ENCODE measurements at regions not wholly inside any gene's neighbourhood (a gene's known extent, or its start where the extent isn't known, plus 50 kb on each side); places are given as distances from the start of the nearest gene placed in this dataset.

DNA sequence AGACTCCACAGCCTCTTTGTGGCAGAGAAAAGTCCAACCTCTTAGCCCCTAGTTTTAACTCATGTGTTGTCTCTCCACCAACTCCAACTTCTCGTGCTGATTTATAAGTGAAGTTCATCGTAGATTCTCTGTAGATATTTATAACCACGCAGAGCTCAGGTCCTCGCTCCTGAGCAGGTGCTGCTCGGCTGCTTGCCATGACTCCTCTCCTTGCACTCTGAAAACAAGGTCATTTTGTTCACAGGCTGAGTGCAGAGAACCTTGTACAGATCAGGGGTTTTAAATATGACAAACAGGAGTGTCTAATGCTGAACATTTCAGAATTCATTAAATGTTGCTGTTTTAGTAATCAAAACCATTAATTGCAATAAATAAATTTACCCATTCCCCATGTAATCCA, 330.8 kb upstream of the GYPC start:
- TF ChIP-seq CTCF (IDR thresholded peaks at IDR 0.05): no peak
- TF ChIP-seq POLR2A (IDR thresholded peaks at IDR 0.05): no peak
